Progenitor cell of endocrine pancreas (in vitro differentiated cells): ENCODE measurements at regions not wholly inside any gene's neighbourhood (a gene's known extent, or its start where the extent isn't known, plus 50 kb on each side); places are given as distances from the start of the nearest gene placed in this dataset.
A peak's percentile ranks its signal among the peaks of the same experiment; 100 is the strongest.

Experiments
- DNase-seq: peaks from one replicate; pipeline ENCODE4 v3.0.0; 2021; ENCODE audit warnings: low spot score; ENCODE audit not compliant: unreplicated experiment
- H3K27ac Mint-ChIP-seq: 2 replicates; pipeline ENCODE4 v1.8.0; 2021; ENCODE audit warnings: mild to moderate bottlenecking, moderate library complexity, mixed read lengths
- H3K27me3 Mint-ChIP-seq: 2 replicates; pipeline ENCODE4 v1.8.0; 2021; ENCODE audit warnings: mixed read lengths
- H3K36me3 Mint-ChIP-seq: 2 replicates; pipeline ENCODE4 v1.8.0; 2022; ENCODE audit warnings: mixed read lengths; ENCODE audit not compliant: insufficient read depth
- H3K4me1 Mint-ChIP-seq: 2 replicates; pipeline ENCODE4 v1.8.0; 2021; ENCODE audit warnings: low read depth, mixed read lengths
- H3K4me3 Mint-ChIP-seq: 2 replicates; pipeline ENCODE4 v1.8.0; 2021; ENCODE audit warnings: low read depth, mild to moderate bottlenecking, moderate library complexity, mixed read lengths
- H3K9me3 Mint-ChIP-seq: 2 replicates; pipeline ENCODE4 v1.8.0; 2021; ENCODE audit warnings: low read depth, mixed read lengths
- TF ChIP-seq, protein P1 (sequence below): fragments of 200-600 bp; sonication (generic); IDR thresholded peaks from one replicate; pipeline ENCODE4 v1.5.0; 2021; ENCODE audit warnings: antibody characterized with exemption, mild to moderate bottlenecking; ENCODE audit not compliant: unreplicated experiment

DNA sequence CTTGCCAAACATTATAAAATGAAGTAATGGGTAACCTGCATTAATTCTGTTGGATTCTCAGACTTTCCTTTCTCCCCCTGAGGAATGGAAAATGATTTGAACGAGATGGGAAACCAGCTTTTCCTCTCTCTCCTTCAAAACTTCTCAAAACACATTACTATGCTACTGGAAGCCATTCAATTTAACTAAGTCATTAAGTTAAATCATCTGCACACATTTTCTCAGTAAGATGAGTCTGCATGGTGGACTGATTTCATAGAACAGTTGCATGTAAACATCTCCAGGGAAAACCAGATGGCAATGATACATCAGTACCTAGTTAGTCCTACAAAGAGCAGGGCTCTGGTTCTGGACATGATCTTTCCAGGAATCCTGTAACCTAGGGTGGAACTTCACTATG, 59.9 kb downstream of the BMP4 start:
- H3K36me3 Mint-ChIP-seq: no peaks in the 10 kb centered on the region
- no peaks in the 10 kb centered on the region for H3K27me3 Mint-ChIP-seq
- H3K9me3 Mint-ChIP-seq: no peaks in the 10 kb centered on the region
- DNase-seq: no peak
- H3K27ac Mint-ChIP-seq: no peak overlapping the region
- no peak overlapping the region for H3K4me3 Mint-ChIP-seq
- TF ChIP-seq, protein P1, sequence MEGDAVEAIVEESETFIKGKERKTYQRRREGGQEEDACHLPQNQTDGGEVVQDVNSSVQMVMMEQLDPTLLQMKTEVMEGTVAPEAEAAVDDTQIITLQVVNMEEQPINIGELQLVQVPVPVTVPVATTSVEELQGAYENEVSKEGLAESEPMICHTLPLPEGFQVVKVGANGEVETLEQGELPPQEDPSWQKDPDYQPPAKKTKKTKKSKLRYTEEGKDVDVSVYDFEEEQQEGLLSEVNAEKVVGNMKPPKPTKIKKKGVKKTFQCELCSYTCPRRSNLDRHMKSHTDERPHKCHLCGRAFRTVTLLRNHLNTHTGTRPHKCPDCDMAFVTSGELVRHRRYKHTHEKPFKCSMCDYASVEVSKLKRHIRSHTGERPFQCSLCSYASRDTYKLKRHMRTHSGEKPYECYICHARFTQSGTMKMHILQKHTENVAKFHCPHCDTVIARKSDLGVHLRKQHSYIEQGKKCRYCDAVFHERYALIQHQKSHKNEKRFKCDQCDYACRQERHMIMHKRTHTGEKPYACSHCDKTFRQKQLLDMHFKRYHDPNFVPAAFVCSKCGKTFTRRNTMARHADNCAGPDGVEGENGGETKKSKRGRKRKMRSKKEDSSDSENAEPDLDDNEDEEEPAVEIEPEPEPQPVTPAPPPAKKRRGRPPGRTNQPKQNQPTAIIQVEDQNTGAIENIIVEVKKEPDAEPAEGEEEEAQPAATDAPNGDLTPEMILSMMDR: no peak
- H3K4me1 Mint-ChIP-seq: no peaks in the 10 kb centered on the region

DNA sequence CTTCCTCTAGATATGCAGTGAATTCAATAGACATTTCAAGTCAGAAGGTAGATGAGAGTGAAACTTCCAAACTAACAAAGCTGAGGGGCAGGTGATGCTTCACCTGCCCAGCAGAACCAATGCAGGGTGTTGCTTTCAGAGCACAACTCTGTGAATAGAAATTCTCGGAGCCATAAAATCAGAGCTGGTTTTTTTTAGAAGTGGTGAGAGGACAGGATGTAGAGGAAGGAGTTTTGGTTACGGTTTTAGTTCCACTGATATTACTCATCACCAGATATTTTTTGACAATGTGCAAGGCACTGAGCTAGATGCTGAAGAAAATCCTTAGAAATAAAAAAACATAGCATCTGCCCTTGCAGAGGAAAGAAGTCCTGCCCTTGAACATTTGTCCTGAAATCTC, 62.2 kb downstream of the BMP4 start:
- H3K4me3 Mint-ChIP-seq: no peak overlapping the region
- peaks cover 2% of the 10 kb centered on the region for H3K4me1 Mint-ChIP-seq
- TF ChIP-seq, protein P1: no peak
- H3K36me3 Mint-ChIP-seq: no peaks in the 10 kb centered on the region
- peaks cover 3% of the 10 kb centered on the region for H3K9me3 Mint-ChIP-seq
- no peak overlapping the region for H3K27ac Mint-ChIP-seq
- H3K27me3 Mint-ChIP-seq: no peaks in the 10 kb centered on the region
- no peak for DNase-seq

DNA sequence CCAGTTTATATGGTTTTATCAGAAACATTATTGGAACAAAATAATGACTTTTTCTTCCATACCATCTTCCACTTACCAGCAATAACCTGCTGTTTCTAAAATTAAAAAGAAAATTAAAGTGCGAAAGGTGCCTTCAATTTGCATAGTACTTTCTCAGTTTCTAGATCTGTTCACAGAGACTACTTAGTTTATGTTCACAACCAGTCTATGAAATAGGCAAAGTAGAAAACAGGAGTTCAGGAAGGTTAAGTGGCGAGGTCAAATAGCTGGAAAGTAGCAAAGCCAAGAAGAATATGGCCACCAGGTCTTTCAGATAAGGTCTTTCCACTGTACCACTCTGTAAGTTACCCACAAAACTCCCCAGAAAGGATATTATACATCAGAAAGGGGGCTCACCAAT, 63.3 kb downstream of the BMP4 start:
- Mint-ChIP-seq H3K4me3 (no peak overlapping the region), H3K27ac (no peak overlapping the region), H3K36me3 (no peaks in the 10 kb centered on the region), H3K27me3 (no peaks in the 10 kb centered on the region), H3K4me1 (peaks cover 12% of the 10 kb centered on the region), H3K9me3 (peaks cover 3% of the 10 kb centered on the region)
- DNase-seq: no peak
- TF ChIP-seq, protein P1: no peak

DNA sequence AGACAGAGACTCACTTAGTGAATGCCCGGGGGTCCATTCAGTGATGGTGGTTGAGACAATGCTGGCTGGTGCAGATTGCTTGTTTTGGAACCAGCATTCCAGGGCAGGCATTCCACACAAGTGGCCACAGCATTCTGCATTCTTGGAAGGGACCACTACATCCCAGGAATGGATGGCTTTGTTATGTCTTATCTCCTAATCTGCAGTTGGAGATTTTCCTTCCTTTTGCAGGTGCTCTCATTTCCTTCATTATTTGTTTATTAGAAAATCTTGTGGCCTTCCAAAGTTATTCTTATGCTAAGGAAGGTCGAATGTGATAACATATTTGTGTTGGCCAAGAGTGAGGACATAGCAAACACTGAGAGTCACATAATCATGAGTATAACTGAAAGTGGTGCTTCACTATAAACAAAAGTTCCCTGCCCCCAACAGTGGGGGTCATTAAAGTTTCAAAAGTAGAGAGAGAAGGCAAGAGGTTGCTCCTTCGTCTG, 66.0 kb downstream of the BMP4 start:
- Mint-ChIP-seq H3K4me1 (peaks cover 15% of the 10 kb centered on the region), H3K36me3 (no peaks in the 10 kb centered on the region), H3K27ac (peak overlapping the region; percentile 45), H3K4me3 (no peak overlapping the region), H3K9me3 (peaks cover 7% of the 10 kb centered on the region), H3K27me3 (no peaks in the 10 kb centered on the region)
- TF ChIP-seq, protein P1: no peak
- DNase-seq: no peak

DNA sequence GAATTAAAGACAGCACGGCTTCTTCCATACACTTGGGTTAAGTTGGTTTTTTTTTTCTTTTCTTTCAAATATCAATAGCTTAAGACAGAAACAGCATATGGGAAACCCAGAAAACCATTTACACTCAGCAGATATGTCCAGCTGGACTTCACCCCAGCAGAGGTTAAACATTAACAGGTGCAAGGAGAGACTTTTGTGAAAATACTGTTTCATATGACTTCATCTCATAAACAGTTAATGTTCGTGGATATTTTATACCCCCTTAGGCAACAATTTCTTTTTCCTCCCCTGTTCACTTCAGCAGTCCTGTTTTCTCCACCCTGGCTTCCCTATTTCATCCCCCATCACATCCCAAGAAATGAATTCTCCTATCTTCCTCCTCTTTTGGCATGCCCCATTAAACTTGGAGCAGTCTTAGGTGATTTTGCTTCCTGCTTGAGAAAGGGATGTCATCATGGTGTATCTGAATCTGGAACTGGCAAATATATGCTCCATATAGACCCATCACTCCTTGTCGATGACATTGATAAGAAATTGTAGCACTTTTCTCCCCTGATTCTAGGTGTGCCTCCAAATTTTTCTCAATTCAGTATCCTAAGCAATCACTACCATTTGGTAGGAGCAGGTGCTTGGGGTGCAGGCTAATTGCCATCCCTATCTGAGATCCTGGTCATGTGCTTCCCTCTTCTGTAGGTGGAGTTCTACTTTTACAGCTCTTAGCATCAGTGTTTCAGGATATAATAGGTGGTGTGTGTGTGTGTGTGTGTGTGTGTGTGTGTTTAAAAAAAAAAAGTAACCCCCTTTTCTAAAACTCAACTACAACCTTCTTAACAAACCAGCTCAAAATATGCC, 67.9 kb downstream of the BMP4 start:
- peak overlapping the region; percentile 40 for H3K27ac Mint-ChIP-seq
- peaks cover 15% of the 10 kb centered on the region for H3K4me1 Mint-ChIP-seq
- no peaks in the 10 kb centered on the region for H3K27me3 Mint-ChIP-seq
- peaks cover 7% of the 10 kb centered on the region for H3K9me3 Mint-ChIP-seq
- no peak for DNase-seq
- no peaks in the 10 kb centered on the region for H3K36me3 Mint-ChIP-seq
- no peak overlapping the region for H3K4me3 Mint-ChIP-seq
- TF ChIP-seq, protein P1: no peak
